IMR-90 (cell line): ENCODE measurements at regions not wholly inside any gene's neighbourhood (a gene's known extent, or its start where the extent isn't known, plus 50 kb on each side); places are given as distances from the start of the nearest gene placed in this dataset.

Experiments
- ATAC-seq: fragments of 200-7000 bp; cut with Tn5 transposase; 2 replicates; pipeline ENCODE4 v1.9.1; 2020; ENCODE audit warnings: low read depth, mild to moderate bottlenecking, moderate library complexity
- BruUV-seq: library from RNA; stranded (reverse); fragments of 400-500 nt; replicated peaks from 2 replicates; lab custom pipeline; 2021; lab: Mats Ljungman, UMichigan
- CTCF ChIA-PET: fragments of 300-600 bp; formaldehyde crosslinking; extraction: SDS; loops from one replicate; lab custom pipeline; 2021; ENCODE audit warnings: antibody characterized with exemption; lab: Yijun Ruan, JAX
- POLR2A ChIA-PET: fragments of 300-600 bp; sonication (Branson Sonifier 250); formaldehyde crosslinking; loops from one replicate; lab custom pipeline; 2022; ENCODE audit warnings: antibody characterized with exemption; ENCODE audit not compliant: unreplicated experiment; lab: Charles Lee
- DNase-seq: peaks from one replicate; pipeline ENCODE4 v3.0.0; 2013
- H2AFZ ChIP-seq: replicated peaks from 2 replicates; pipeline ENCODE3; 2013; ENCODE audit warnings: low read length, mild to moderate bottlenecking; ENCODE audit not compliant: poor library complexity
- H2AK5ac ChIP-seq: 2 replicates; pipeline ENCODE4 v1.6.1; 2013; ENCODE audit warnings: low read depth, low read length, inconsistent platforms
- H2AK9ac ChIP-seq: replicated peaks from 2 replicates; pipeline ENCODE3; 2013; ENCODE audit warnings: mild to moderate bottlenecking, low read depth, low read length, moderate library complexity; ENCODE audit not compliant: poor library complexity
- H2BK120ac ChIP-seq: 2 replicates; pipeline ENCODE4 v1.6.1; 2013; ENCODE audit warnings: low read depth, low read length, inconsistent platforms
- H2BK15ac ChIP-seq: 3 replicates; pipeline ENCODE4 v1.6.1; 2013; ENCODE audit warnings: low read depth, low read length, inconsistent platforms
- H2BK20ac ChIP-seq: 2 replicates; pipeline ENCODE4 v1.6.1; 2013; ENCODE audit warnings: low read depth, mild to moderate bottlenecking, inconsistent platforms, low read length, moderate library complexity
- H2BK5ac ChIP-seq: 2 replicates; pipeline ENCODE4 v1.6.1; 2013; ENCODE audit warnings: mild to moderate bottlenecking, low read depth, low read length, inconsistent platforms; ENCODE audit not compliant: poor library complexity, severe bottlenecking
- H3K14ac ChIP-seq: replicated peaks from 2 replicates; pipeline ENCODE4 v1.6.1; 2013; ENCODE audit warnings: low read depth, low read length, inconsistent platforms
- H3K18ac ChIP-seq: 2 replicates; pipeline ENCODE4 v1.6.1; 2013; ENCODE audit warnings: low read depth, low read length, control low read depth
- H3K23ac ChIP-seq: 2 replicates; pipeline ENCODE4 v1.6.1; 2013; ENCODE audit warnings: low read depth, low read length, inconsistent platforms
- H3K27ac ChIP-seq: 2 replicates; pipeline ENCODE4 v1.5.1; 2013; ENCODE audit warnings: mild to moderate bottlenecking, control low read depth, low read length; ENCODE audit not compliant: insufficient read depth
- H3K27me3 ChIP-seq: 2 replicates; pipeline ENCODE4 v1.6.1; 2013; ENCODE audit warnings: low read length; ENCODE audit not compliant: control insufficient read depth, insufficient read depth
- H3K36me3 ChIP-seq: 2 replicates; pipeline ENCODE4 v1.6.1; 2013; ENCODE audit warnings: low read length, mixed read lengths; ENCODE audit not compliant: control insufficient read depth, insufficient read depth
- H3K4ac ChIP-seq: 2 replicates; pipeline ENCODE4 v1.6.1; 2013; ENCODE audit warnings: low read depth, low read length, inconsistent platforms
- H3K4me1 ChIP-seq: 2 replicates; pipeline ENCODE4 v1.6.1; 2013; ENCODE audit warnings: low read length, mixed read lengths; ENCODE audit not compliant: control insufficient read depth, insufficient read depth
- H3K4me2 ChIP-seq: 2 replicates; pipeline ENCODE4 v1.6.1; 2013; ENCODE audit warnings: low read depth, mild to moderate bottlenecking, control low read depth, low read length, moderate library complexity
- H3K4me3 ChIP-seq: 2 replicates; pipeline ENCODE4 v1.5.1; 2013; ENCODE audit warnings: low read depth, mild to moderate bottlenecking, control low read depth, low read length, moderate library complexity; ENCODE audit not compliant: insufficient read depth
- H3K56ac ChIP-seq: 2 replicates; pipeline ENCODE4 v1.6.1; 2013; ENCODE audit warnings: low read length, inconsistent platforms; ENCODE audit not compliant: insufficient read depth; ENCODE audit errors: extremely low read depth
- H3K79me1 ChIP-seq, 2 experiments: 2 replicates each; pipeline ENCODE4 v1.6.1; 2013; ENCODE audit warnings: low read length in 2 of 2, inconsistent platforms in 1 of 2, low read depth in 1 of 2
- H3K9ac ChIP-seq: 2 replicates; pipeline ENCODE4 v1.6.1; 2013; ENCODE audit warnings: low read depth, low read length, control low read depth
- H3K9me1 ChIP-seq: 2 replicates; pipeline ENCODE4 v1.6.1; 2013; ENCODE audit warnings: low read length, inconsistent platforms; ENCODE audit not compliant: insufficient read depth
- H3K9me3 ChIP-seq: 2 replicates; pipeline ENCODE4 v1.6.1; 2013; ENCODE audit warnings: low read length; ENCODE audit not compliant: control insufficient read depth, insufficient read depth
- H4K20me1 ChIP-seq: 2 replicates; pipeline ENCODE4 v1.6.1; 2013; ENCODE audit warnings: low read length, inconsistent platforms; ENCODE audit not compliant: insufficient read depth
- H4K5ac ChIP-seq: 2 replicates; pipeline ENCODE4 v1.6.1; 2013; ENCODE audit warnings: mild to moderate bottlenecking, low read depth, low read length, control low read depth
- H4K8ac ChIP-seq, 2 experiments: 2 replicates each; pipeline ENCODE4 v1.6.1; 2013; ENCODE audit warnings: low read depth in 2 of 2, low read length in 2 of 2, control low read depth in 1 of 2, inconsistent platforms in 1 of 2
- H4K91ac ChIP-seq: 2 replicates; pipeline ENCODE4 v1.6.1; 2013; ENCODE audit warnings: low read depth, low read length, inconsistent platforms; ENCODE audit not compliant: insufficient read depth
- BHLHE40 ChIP-seq: fragments of 150-350 bp; IDR thresholded peaks from 2 replicates; pipeline ENCODE4 v1.6.1; 2016; ENCODE audit warnings: mild to moderate bottlenecking, low read depth, low read length
- CEBPB ChIP-seq: IDR thresholded peaks from 2 replicates; pipeline ENCODE4 v1.6.1; 2012; ENCODE audit warnings: low read depth, low read length, improper control_type of control experiment
- CHD1 ChIP-seq: IDR thresholded peaks from 2 replicates; pipeline ENCODE4 v1.6.1; 2012; ENCODE audit warnings: low read depth, low read length, improper control_type of control experiment
- ELK1 ChIP-seq: fragments of 150-350 bp; IDR thresholded peaks from 2 replicates; pipeline ENCODE4 v1.6.1; 2016; ENCODE audit warnings: low read depth, mild to moderate bottlenecking, low read length, moderate library complexity, borderline replicate concordance
- FOS ChIP-seq: fragments of 150-350 bp; IDR thresholded peaks from 2 replicates; pipeline ENCODE4 v1.6.1; 2016; ENCODE audit warnings: low read depth, low read length
- MAFK ChIP-seq: IDR thresholded peaks from 2 replicates; pipeline ENCODE4 v1.6.1; 2012; ENCODE audit warnings: low read depth, low read length, improper control_type of control experiment
- MAZ ChIP-seq: IDR thresholded peaks from 2 replicates; pipeline ENCODE4 v1.6.1; 2012; ENCODE audit warnings: low read depth, mild to moderate bottlenecking, low read length, improper control_type of control experiment, moderate library complexity, borderline replicate concordance
- MXI1 ChIP-seq: IDR thresholded peaks from 2 replicates; pipeline ENCODE4 v1.6.1; 2012; ENCODE audit warnings: low read depth, mild to moderate bottlenecking, low read length, moderate library complexity, borderline replicate concordance
- NFE2L2 ChIP-seq: fragments of 150-350 bp; IDR thresholded peaks from 2 replicates; pipeline ENCODE4 v1.6.1; 2016; ENCODE audit warnings: low read depth, mild to moderate bottlenecking, low read length
- POLR2A ChIP-seq: IDR thresholded peaks from 2 replicates; pipeline ENCODE4 v1.6.1; 2012; ENCODE audit warnings: mild to moderate bottlenecking, low read depth, low read length
- RAD21 ChIP-seq: IDR thresholded peaks from 2 replicates; pipeline ENCODE4 v1.6.1; 2012; ENCODE audit warnings: low read length, improper control_type of control experiment
- RCOR1 ChIP-seq: IDR thresholded peaks from 2 replicates; pipeline ENCODE4 v1.6.1; 2012; ENCODE audit warnings: mild to moderate bottlenecking, low read length, improper control_type of control experiment; ENCODE audit not compliant: insufficient replicate concordance
- RFX5 ChIP-seq: IDR thresholded peaks from 2 replicates; pipeline ENCODE4 v1.8.0; 2012; ENCODE audit warnings: low read depth, mild to moderate bottlenecking, low read length, moderate library complexity
- SMC3 ChIP-seq: fragments of 150-350 bp; IDR thresholded peaks from 2 replicates; pipeline ENCODE4 v1.6.1; 2016; ENCODE audit warnings: low read depth, mild to moderate bottlenecking, antibody characterized with exemption, low read length, moderate library complexity
- USF2 ChIP-seq: fragments of 150-350 bp; IDR thresholded peaks from 2 replicates; pipeline ENCODE4 v1.6.1; 2017; ENCODE audit warnings: mild to moderate bottlenecking, antibody characterized with exemption, low read length, low read depth
- WGBS, 2 experiments: methylation state at CpG; one replicate each; pipeline versions ENCODE4 v1.1.5 to v1.1.7; 2013; ENCODE audit warnings: missing lambda C conversion rate in 2 of 2; ENCODE audit not compliant: insufficient read length in 1 of 2; ENCODE audit errors: extremely low coverage in 2 of 2; 5-methylcytosine and 5-hydroxymethylcytosine counted together
- dilution Hi-C: fragments of 300-500 bp; cut with HindIII; formaldehyde crosslinking; loops from one replicate; pipeline ENCODE4 v1.14.3; 2018; ENCODE audit warnings: low sequenced_read_pairs; ENCODE audit not compliant: unreplicated experiment
- in situ Hi-C: fragments of 300-500 bp; cut with MboI; formaldehyde crosslinking; loops from 3 replicates; pipeline ENCODE4 v1.14.3; 2019; ENCODE audit warnings: low sequenced_read_pairs, inconsistent platforms, mixed read lengths
- intact Hi-C: fragments of 100-400 bp; cut with micrococcal nuclease; formaldehyde crosslinking; loops from 2 replicates; pipeline ENCODE4 v1.10.0; 2022
- TF ChIP-seq, protein P1 (sequence below): conservative IDR thresholded peaks from 2 replicates; pipeline ENCODE4 v1.5.1; 2012; ENCODE audit warnings: mild to moderate bottlenecking, low read depth, low read length, improper control_type of control experiment

GRCh38 chr11:100512475-100512874 lies 174.6 kb upstream of the ARHGAP42 start:
- Histone ChIP-seq H2AK5ac (no peak overlapping the region), H3K79me1 (no peaks in the 10 kb centered on the region), H2BK120ac (no peak overlapping the region), H4K5ac (no peak overlapping the region), H3K27me3 (peaks cover 2% of the 10 kb centered on the region; the same call in 1 of the 2 replicates), H3K14ac (no peak overlapping the region), H3K9me3 (no peaks in the 10 kb centered on the region), H3K4me3 (no peak overlapping the region), H4K8ac (no peak overlapping the region; a peak in 1 of 4 replicates), H3K9me1 (no peaks in the 10 kb centered on the region), H4K91ac (no peak overlapping the region), H3K27ac (no peak overlapping the region), H2AFZ (no peak overlapping the region), H3K9ac (no peak overlapping the region), H3K23ac (no peak overlapping the region), H2BK20ac (0 out of 2 replicates have a peak overlapping the region, but pooled peaks have one; percentile 22), H3K18ac (peak overlapping the region; percentile 78; the same call in 1 of the 2 replicates), H3K56ac (no peak overlapping the region), H3K4me1 (peaks cover 3% of the 10 kb centered on the region; the same call in 1 of the 2 replicates), H2AK9ac (no peak overlapping the region), H4K20me1 (no peaks in the 10 kb centered on the region), H2BK15ac (no peak overlapping the region), H3K4ac (no peak overlapping the region), H3K36me3 (no peaks in the 10 kb centered on the region), H3K4me2 (no peak overlapping the region), H2BK5ac (no peak overlapping the region)
- 83% methylated on average over 1 of the region's 2 CpGs; no CpG with 5 or more reads in 1 of the 2 experiments for whole genome bisulfite sequencing, 2 experiments
- in situ Hi-C loops (no loop called here), dilution Hi-C loops (no loop called here), intact Hi-C loops (no loop called here)
- POLR2A ChIA-PET: no interaction called here
- BruUV-seq: no TSS peak
- no peak for DNase-seq
- CTCF ChIA-PET: no interaction called here
- no peak for TF ChIP-seq MAZ
- TF ChIP-seq POLR2A: no peak
- TF ChIP-seq MAFK: no peak
- TF ChIP-seq ELK1: no peak
- no peak for TF ChIP-seq RFX5
- TF ChIP-seq RAD21: no peak
- TF ChIP-seq MXI1: no peak
- TF ChIP-seq BHLHE40: no peak
- TF ChIP-seq RCOR1: no peak
- no peak for TF ChIP-seq NFE2L2
- no peak for TF ChIP-seq CHD1
- TF ChIP-seq, protein P1, sequence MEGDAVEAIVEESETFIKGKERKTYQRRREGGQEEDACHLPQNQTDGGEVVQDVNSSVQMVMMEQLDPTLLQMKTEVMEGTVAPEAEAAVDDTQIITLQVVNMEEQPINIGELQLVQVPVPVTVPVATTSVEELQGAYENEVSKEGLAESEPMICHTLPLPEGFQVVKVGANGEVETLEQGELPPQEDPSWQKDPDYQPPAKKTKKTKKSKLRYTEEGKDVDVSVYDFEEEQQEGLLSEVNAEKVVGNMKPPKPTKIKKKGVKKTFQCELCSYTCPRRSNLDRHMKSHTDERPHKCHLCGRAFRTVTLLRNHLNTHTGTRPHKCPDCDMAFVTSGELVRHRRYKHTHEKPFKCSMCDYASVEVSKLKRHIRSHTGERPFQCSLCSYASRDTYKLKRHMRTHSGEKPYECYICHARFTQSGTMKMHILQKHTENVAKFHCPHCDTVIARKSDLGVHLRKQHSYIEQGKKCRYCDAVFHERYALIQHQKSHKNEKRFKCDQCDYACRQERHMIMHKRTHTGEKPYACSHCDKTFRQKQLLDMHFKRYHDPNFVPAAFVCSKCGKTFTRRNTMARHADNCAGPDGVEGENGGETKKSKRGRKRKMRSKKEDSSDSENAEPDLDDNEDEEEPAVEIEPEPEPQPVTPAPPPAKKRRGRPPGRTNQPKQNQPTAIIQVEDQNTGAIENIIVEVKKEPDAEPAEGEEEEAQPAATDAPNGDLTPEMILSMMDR: no peak
- TF ChIP-seq CEBPB: no peak
- TF ChIP-seq SMC3: no peak
- TF ChIP-seq USF2: no peak
- no peak for TF ChIP-seq FOS
- ATAC-seq: no peak
